ENCODE measurements at regions not wholly inside any gene's neighbourhood (a gene's known extent, or its start where the extent isn't known, plus 50 kb on each side); places are given as distances from the start of the nearest gene placed in this dataset.

DNA sequence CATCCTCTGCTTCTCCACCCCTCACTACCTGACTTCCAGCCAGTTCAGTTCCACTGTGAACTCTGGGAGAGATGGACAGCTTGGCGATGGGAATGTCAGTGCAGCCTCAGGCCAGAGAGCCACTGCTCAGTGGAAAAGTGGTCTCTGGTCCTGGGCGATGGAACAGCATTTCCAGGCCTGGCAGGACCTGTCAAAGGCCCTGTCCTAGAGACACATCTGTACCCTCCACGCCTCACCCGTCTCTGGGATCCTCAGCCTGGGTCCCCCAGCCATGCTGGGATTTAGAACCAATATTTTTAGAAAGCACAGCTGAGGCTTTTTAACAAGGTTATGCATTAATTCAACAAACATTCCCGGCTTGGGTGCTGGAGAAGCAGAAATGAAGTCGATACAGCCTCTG, 165.7 kb downstream of the MN1 start:
- H3K4me2 ChIP-seq (replicated peaks; ENCODE audit: low read depth, low read length, poor library complexity, severe bottlenecking), result no peak overlapping the region
- 93% methylated on average over 4 of the region's 6 CpGs for WGBS (ENCODE audit: insufficient coverage)
- peaks cover 0 to 10% (median 0%) of the 10 kb centered on the region in 3 donors for H3K9me3 ChIP-seq (ENCODE audit: control extremely low read depth in 1 of 3, control insufficient read depth in 2 of 3, insufficient read depth in 1 of 3, low read length in 2 of 3)
- H3K27me3 ChIP-seq (replicated peaks in 1 of 4; ENCODE audit: control extremely low read depth in 1 of 4, control insufficient read depth in 3 of 4, insufficient read depth in 4 of 4, low read length in 3 of 4), result peaks cover 0 to 5% (median 0%) of the 10 kb centered on the region in 4 experiments
- H3K27me3 Mint-ChIP-seq, result peaks cover 25% of the 10 kb centered on the region
- no peaks in the 10 kb centered on the region for H3K79me2 ChIP-seq (ENCODE audit: control insufficient read depth, insufficient read depth, low read length)
- TF ChIP-seq EZH2 (IDR thresholded peaks at IDR 0.05; ENCODE audit: borderline replicate concordance, insufficient read depth, low read depth, low read length, poor library complexity, severe bottlenecking) (no peak), CTCF (IDR thresholded peaks at IDR 0.05) (no peak)
- no peaks in the 10 kb centered on the region for H4K20me1 ChIP-seq (ENCODE audit: control insufficient read depth, insufficient read depth, low read length, poor library complexity, severe bottlenecking)
- CTCF ChIA-PET, result no interaction called here
- no peak overlapping the region for H3K27ac ChIP-seq (ENCODE audit: low read length in 2 of 2)
- H3K4me1 Mint-ChIP-seq, result no peaks in the 10 kb centered on the region
- H3K27ac Mint-ChIP-seq, result no peak overlapping the region
- POLR2A ChIA-PET, result no interaction called here
- H3K4me1 ChIP-seq (ENCODE audit: control insufficient read depth in 2 of 2, insufficient read depth in 2 of 2, low read length in 2 of 2), result no peaks in the 10 kb centered on the region
- DNase-seq, result no peak
- no peak overlapping the region for H3K4me3 Mint-ChIP-seq
- H3K9ac ChIP-seq (ENCODE audit: low read length), result no peak overlapping the region
- intact Hi-C loops (cut with micrococcal nuclease), result no loop called here
- H2AFZ ChIP-seq (ENCODE audit: insufficient read depth, low read depth, low read length, poor library complexity, severe bottlenecking), result no peak overlapping the region
- H3K9me3 Mint-ChIP-seq (ENCODE audit: insufficient read depth), result peaks cover 4% of the 10 kb centered on the region
- ATAC-seq (ENCODE audit: low read depth), result no peak
- H3K4me3 ChIP-seq (ENCODE audit: control extremely low read depth in 1 of 5, extremely low read depth in 1 of 5, insufficient read depth in 1 of 5, low read depth in 2 of 5, low read length in 4 of 5), result no peak overlapping the region
- H3K36me3 ChIP-seq (replicated peaks in 1 of 2; ENCODE audit: control extremely low read depth in 1 of 2, control insufficient read depth in 1 of 2, extremely low read depth in 1 of 2, insufficient read depth in 2 of 2, low read length in 1 of 2), result no peaks in the 10 kb centered on the region

- no peak overlapping the region for H3K27ac Mint-ChIP-seq
- no peak for ATAC-seq (ENCODE audit: low read depth)
Measured at GRCh38 chr22:27636716-27637508, 164.6 kb downstream of the MN1 start.

More at GRCh38 chr22:27636716-27637508, 164.6 kb downstream of the MN1 start:
- no peak for DNase-seq
- H3K9me3 Mint-ChIP-seq (ENCODE audit: insufficient read depth), result no peaks in the 10 kb centered on the region
- no peaks in the 10 kb centered on the region for H4K20me1 ChIP-seq (ENCODE audit: control insufficient read depth, insufficient read depth, low read length, poor library complexity, severe bottlenecking)
- no peak overlapping the region for H3K4me3 Mint-ChIP-seq
- H3K9me3 ChIP-seq (ENCODE audit: control extremely low read depth in 1 of 3, control insufficient read depth in 2 of 3, insufficient read depth in 1 of 3, low read length in 2 of 3), result peaks cover 0 to 7% (median 0%) of the 10 kb centered on the region in 3 donors
- H3K4me3 ChIP-seq (ENCODE audit: control extremely low read depth in 1 of 5, extremely low read depth in 1 of 5, insufficient read depth in 1 of 5, low read depth in 2 of 5, low read length in 4 of 5), result no peak overlapping the region
- H3K9ac ChIP-seq (ENCODE audit: low read length), result no peak overlapping the region
- H3K79me2 ChIP-seq (ENCODE audit: control insufficient read depth, insufficient read depth, low read length), result no peaks in the 10 kb centered on the region
- no peak for TF ChIP-seq EZH2 (IDR thresholded peaks at IDR 0.05; ENCODE audit: borderline replicate concordance, insufficient read depth, low read depth, low read length, poor library complexity, severe bottlenecking)
- no peak for TF ChIP-seq CTCF (IDR thresholded peaks at IDR 0.05)
- H3K27me3 Mint-ChIP-seq, result peaks cover 25% of the 10 kb centered on the region
- no peaks in the 10 kb centered on the region for H3K4me1 Mint-ChIP-seq
- POLR2A ChIA-PET, result no interaction called here
- no peak overlapping the region for H3K27ac ChIP-seq (ENCODE audit: low read length in 2 of 2)
- 35% methylated on average over 9 of the region's 10 CpGs for WGBS (ENCODE audit: insufficient coverage)
- H3K27me3 ChIP-seq (replicated peaks in 1 of 4; ENCODE audit: control extremely low read depth in 1 of 4, control insufficient read depth in 3 of 4, insufficient read depth in 4 of 4, low read length in 3 of 4), result peaks cover 0 to 5% (median 0%) of the 10 kb centered on the region in 4 experiments
- H2AFZ ChIP-seq (ENCODE audit: insufficient read depth, low read depth, low read length, poor library complexity, severe bottlenecking), result no peak overlapping the region
- intact Hi-C loops (cut with micrococcal nuclease), result no loop called here
- H3K36me3 ChIP-seq (replicated peaks in 1 of 2; ENCODE audit: control extremely low read depth in 1 of 2, control insufficient read depth in 1 of 2, extremely low read depth in 1 of 2, insufficient read depth in 2 of 2, low read length in 1 of 2), result no peaks in the 10 kb centered on the region
- H3K4me1 ChIP-seq (ENCODE audit: control insufficient read depth in 2 of 2, insufficient read depth in 2 of 2, low read length in 2 of 2), result no peaks in the 10 kb centered on the region
- CTCF ChIA-PET, result no interaction called here
- no peak overlapping the region for H3K4me2 ChIP-seq (replicated peaks; ENCODE audit: low read depth, low read length, poor library complexity, severe bottlenecking)
